Osteocyte (in vitro differentiated cells): ENCODE measurements at regions not wholly inside any gene's neighbourhood (a gene's known extent, or its start where the extent isn't known, plus 50 kb on each side); places are given as distances from the start of the nearest gene placed in this dataset.

Experiments
- DNase-seq: peaks from one replicate; pipeline ENCODE4 v3.0.0; 2021; ENCODE audit warnings: mixed read lengths; ENCODE audit not compliant: unreplicated experiment; ENCODE audit errors: extremely low spot score
- H3K27ac Mint-ChIP-seq: one replicate; pipeline ENCODE4 v1.8.0; 2021; ENCODE audit warnings: mild to moderate bottlenecking, mixed read lengths; ENCODE audit not compliant: unreplicated experiment
- H3K27me3 Mint-ChIP-seq: one replicate; pipeline ENCODE4 v1.8.0; 2021; ENCODE audit warnings: mixed read lengths; ENCODE audit not compliant: unreplicated experiment
- H3K36me3 Mint-ChIP-seq: one replicate; pipeline ENCODE4 v1.8.0; 2021; ENCODE audit warnings: mixed read lengths; ENCODE audit not compliant: unreplicated experiment
- H3K4me1 Mint-ChIP-seq: one replicate; pipeline ENCODE4 v1.8.0; 2021; ENCODE audit warnings: mixed read lengths; ENCODE audit not compliant: unreplicated experiment
- H3K4me3 Mint-ChIP-seq: one replicate; pipeline ENCODE4 v1.8.0; 2021; ENCODE audit warnings: mild to moderate bottlenecking, moderate library complexity, mixed read lengths; ENCODE audit not compliant: unreplicated experiment
- H3K9me3 Mint-ChIP-seq: one replicate; pipeline ENCODE4 v1.8.0; 2021; ENCODE audit warnings: mixed read lengths; ENCODE audit not compliant: unreplicated experiment
- TF ChIP-seq, protein P1 (sequence below): fragments of 200-600 bp; sonication (generic); IDR thresholded peaks from 2 replicates; pipeline ENCODE4 v1.5.0; 2021; ENCODE audit warnings: antibody characterized with exemption, mild to moderate bottlenecking, moderate library complexity

DNA sequence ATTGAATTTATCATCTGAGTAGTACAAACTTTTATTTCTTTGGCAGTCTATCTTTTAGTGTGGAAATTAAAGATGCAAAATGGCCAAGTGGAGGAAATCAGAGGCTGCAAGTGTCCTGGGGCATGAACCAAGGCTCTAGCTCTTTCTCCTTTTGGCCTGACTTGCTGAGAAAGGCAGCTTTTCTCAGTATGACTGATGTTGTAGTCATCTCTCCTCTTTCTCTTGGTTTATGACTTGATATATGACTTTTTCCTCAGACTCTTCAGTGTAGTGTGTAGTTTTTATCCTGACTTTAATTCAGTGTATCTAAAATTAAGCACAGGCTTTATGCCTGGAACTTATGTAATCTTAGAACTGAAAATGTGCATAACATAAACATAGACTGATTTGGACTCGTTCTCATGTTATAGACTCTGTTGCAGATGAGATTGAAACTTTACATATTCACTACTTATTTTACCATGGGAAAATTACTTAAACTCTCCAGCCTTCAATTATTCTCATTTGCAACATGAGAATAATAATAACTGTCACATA, 65.7 kb downstream of the SLITRK5 start:
- Mint-ChIP-seq H3K4me3 (no peak overlapping the region), H3K36me3 (no peaks in the 10 kb centered on the region), H3K27ac (no peak overlapping the region), H3K9me3 (no peaks in the 10 kb centered on the region), H3K4me1 (no peaks in the 10 kb centered on the region), H3K27me3 (no peaks in the 10 kb centered on the region)
- TF ChIP-seq, protein P1, sequence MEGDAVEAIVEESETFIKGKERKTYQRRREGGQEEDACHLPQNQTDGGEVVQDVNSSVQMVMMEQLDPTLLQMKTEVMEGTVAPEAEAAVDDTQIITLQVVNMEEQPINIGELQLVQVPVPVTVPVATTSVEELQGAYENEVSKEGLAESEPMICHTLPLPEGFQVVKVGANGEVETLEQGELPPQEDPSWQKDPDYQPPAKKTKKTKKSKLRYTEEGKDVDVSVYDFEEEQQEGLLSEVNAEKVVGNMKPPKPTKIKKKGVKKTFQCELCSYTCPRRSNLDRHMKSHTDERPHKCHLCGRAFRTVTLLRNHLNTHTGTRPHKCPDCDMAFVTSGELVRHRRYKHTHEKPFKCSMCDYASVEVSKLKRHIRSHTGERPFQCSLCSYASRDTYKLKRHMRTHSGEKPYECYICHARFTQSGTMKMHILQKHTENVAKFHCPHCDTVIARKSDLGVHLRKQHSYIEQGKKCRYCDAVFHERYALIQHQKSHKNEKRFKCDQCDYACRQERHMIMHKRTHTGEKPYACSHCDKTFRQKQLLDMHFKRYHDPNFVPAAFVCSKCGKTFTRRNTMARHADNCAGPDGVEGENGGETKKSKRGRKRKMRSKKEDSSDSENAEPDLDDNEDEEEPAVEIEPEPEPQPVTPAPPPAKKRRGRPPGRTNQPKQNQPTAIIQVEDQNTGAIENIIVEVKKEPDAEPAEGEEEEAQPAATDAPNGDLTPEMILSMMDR = no peak
- no peak for DNase-seq

GRCh38 chr13:87754097-87754496, 82.9 kb downstream of the SLITRK5 start:
- H3K9me3 Mint-ChIP-seq = no peaks in the 10 kb centered on the region
- no peak overlapping the region for H3K27ac Mint-ChIP-seq
- H3K36me3 Mint-ChIP-seq = no peaks in the 10 kb centered on the region
- no peak overlapping the region for H3K4me3 Mint-ChIP-seq
- H3K27me3 Mint-ChIP-seq = peaks cover 4% of the 10 kb centered on the region
- no peak for DNase-seq
- H3K4me1 Mint-ChIP-seq = no peaks in the 10 kb centered on the region
- TF ChIP-seq, protein P1 = no peak

DNA sequence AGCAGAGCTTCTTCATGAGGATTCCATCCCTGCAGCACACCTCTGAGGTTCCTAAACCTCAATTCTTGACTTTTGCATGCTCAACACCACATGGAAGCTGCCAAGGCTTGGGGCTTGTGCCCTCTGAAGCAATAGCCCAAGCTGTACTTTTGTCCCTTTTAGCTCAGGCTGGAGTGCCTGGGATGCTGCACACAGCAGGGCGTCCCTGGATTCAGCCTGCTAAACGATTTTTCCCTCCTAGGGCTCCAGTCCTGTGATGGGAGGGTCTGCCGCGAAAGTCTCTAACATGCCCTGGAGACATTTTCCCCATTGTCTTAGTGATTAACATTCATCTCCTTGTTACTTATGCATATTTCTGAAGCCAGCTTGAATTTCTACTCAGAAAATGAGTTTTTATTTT, 98.3 kb downstream of the SLITRK5 start:
- Mint-ChIP-seq H3K4me1 (peaks cover 4% of the 10 kb centered on the region), H3K9me3 (no peaks in the 10 kb centered on the region), H3K27me3 (no peaks in the 10 kb centered on the region), H3K4me3 (no peak overlapping the region), H3K27ac (no peak overlapping the region), H3K36me3 (no peaks in the 10 kb centered on the region)
- no peak for DNase-seq
- TF ChIP-seq, protein P1 = no peak

DNA sequence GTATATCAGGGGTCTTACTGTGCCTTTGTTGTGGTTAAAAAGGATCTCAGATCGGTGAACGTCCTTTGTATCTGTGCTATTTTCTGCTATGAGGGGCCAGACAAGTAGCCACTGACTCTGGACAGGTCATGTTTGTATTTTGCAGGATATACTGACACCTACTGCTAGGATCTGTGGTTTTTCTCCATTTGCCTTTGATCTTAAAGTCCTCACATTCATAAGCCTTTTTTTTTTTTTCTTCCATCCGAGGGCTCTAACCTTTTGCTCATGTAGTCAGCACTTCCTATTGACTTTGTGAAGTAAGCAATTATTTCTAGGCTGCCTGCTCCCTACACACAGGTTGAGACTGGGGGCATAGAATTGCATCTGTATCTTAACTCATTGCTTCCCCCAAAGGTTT, 106.2 kb downstream of the SLITRK5 start:
- H3K9me3 Mint-ChIP-seq = no peaks in the 10 kb centered on the region
- no peaks in the 10 kb centered on the region for H3K4me1 Mint-ChIP-seq
- peaks cover 4% of the 10 kb centered on the region for H3K27me3 Mint-ChIP-seq
- DNase-seq = no peak
- no peak overlapping the region for H3K27ac Mint-ChIP-seq
- H3K4me3 Mint-ChIP-seq = no peak overlapping the region
- H3K36me3 Mint-ChIP-seq = no peaks in the 10 kb centered on the region
- TF ChIP-seq, protein P1 = no peak

- no peak for DNase-seq
- Mint-ChIP-seq H3K27ac (no peak overlapping the region), H3K4me3 (no peak overlapping the region), H3K36me3 (no peaks in the 10 kb centered on the region), H3K27me3 (peaks cover 4% of the 10 kb centered on the region), H3K4me1 (no peaks in the 10 kb centered on the region), H3K9me3 (no peaks in the 10 kb centered on the region)
- TF ChIP-seq, protein P1 = no peak
These were observed 107.0 kb downstream of the SLITRK5 start for GRCh38 chr13:87778128-87778527.
